Panc1 (cell line): ENCODE measurements at regions not wholly inside any gene's neighbourhood (a gene's known extent, or its start where the extent isn't known, plus 50 kb on each side); places are given as distances from the start of the nearest gene placed in this dataset.

Experiments used
- ATAC-seq: fragments of 200-7000 bp; cut with Tn5 transposase; 2 replicates; pipeline ENCODE4 v1.9.1; 2020; ENCODE audit warnings: mild to moderate bottlenecking, moderate library complexity
- BruUV-seq: library from RNA; stranded (reverse); fragments of 400-500 nt; replicated peaks from 2 replicates; lab custom pipeline; 2021; lab: Mats Ljungman, UMichigan
- CTCF ChIA-PET: fragments of 300-600 bp; sonication (Branson Sonifier 250); formaldehyde crosslinking; loops from one replicate; lab custom pipeline; 2022; ENCODE audit warnings: antibody characterized with exemption; lab: Charles Lee
- POLR2A ChIA-PET: fragments of 300-600 bp; sonication (Branson Sonifier 250); formaldehyde crosslinking; loops from one replicate; lab custom pipeline; 2022; ENCODE audit warnings: antibody characterized with exemption; lab: Charles Lee
- DNase-seq: peaks from one replicate; pipeline ENCODE4 v3.0.0-alpha.2; 2010; ENCODE audit warnings: low read depth, low spot score
- H3K27ac ChIP-seq: 2 replicates; pipeline ENCODE4 v1.5.1; 2011; ENCODE audit warnings: mild to moderate bottlenecking, low read length, inconsistent platforms
- H3K27me3 ChIP-seq: fragments of 200-500 bp; sonication (Bioruptor generic); 2 replicates; pipeline ENCODE4 v1.6.0; 2014; ENCODE audit warnings: low read length, inconsistent platforms; ENCODE audit not compliant: control insufficient read depth, insufficient read depth
- H3K36me3 ChIP-seq: fragments of 200-500 bp; sonication (Bioruptor generic); 2 replicates; pipeline ENCODE4 v1.5.1; 2014; ENCODE audit warnings: inconsistent platforms, mild to moderate bottlenecking, low read length, moderate library complexity; ENCODE audit not compliant: control insufficient read depth, insufficient read depth
- H3K4me1 ChIP-seq: 2 replicates; pipeline ENCODE4 v1.5.1; 2011; ENCODE audit warnings: inconsistent platforms, mild to moderate bottlenecking, low read length, moderate library complexity; ENCODE audit not compliant: control insufficient read depth, insufficient read depth
- H3K4me3 ChIP-seq, 2 experiments: 2 replicates each; pipeline ENCODE4 v1.5.1; 2011 to 2012; ENCODE audit warnings: low read depth in 2 of 2, low read length in 2 of 2, mild to moderate bottlenecking in 2 of 2, inconsistent platforms in 1 of 2, moderate library complexity in 1 of 2
- H3K9me3 ChIP-seq: fragments of 200-500 bp; sonication (Bioruptor generic); 2 replicates; pipeline ENCODE4 v1.5.1; 2014; ENCODE audit warnings: low read depth, mild to moderate bottlenecking, inconsistent platforms, low read length, moderate library complexity; ENCODE audit not compliant: control insufficient read depth, insufficient read depth
- CTCF ChIP-seq: fragments of 450-650 bp; IDR thresholded peaks from 2 replicates; pipeline ENCODE4 v1.5.1; 2017; ENCODE audit warnings: mild to moderate bottlenecking
- POLR2AphosphoS5 ChIP-seq: IDR thresholded peaks from 2 replicates; pipeline ENCODE4 v1.6.1; 2012; ENCODE audit warnings: mild to moderate bottlenecking, low read depth, low read length, moderate library complexity
- REST ChIP-seq, 2 experiments: IDR thresholded peaks; 2 replicates each; pipeline ENCODE4 v1.6.1; 2011 to 2012; ENCODE audit warnings: low read depth in 2 of 2, control low read depth in 1 of 2, low read length in 1 of 2, mild to moderate bottlenecking in 1 of 2, moderate library complexity in 1 of 2; ENCODE audit not compliant: insufficient read depth in 1 of 2
- SIN3A ChIP-seq: IDR thresholded peaks from 2 replicates; pipeline ENCODE4 v1.6.1; 2012; ENCODE audit warnings: low read depth, mild to moderate bottlenecking, low read length, moderate library complexity, borderline replicate concordance; ENCODE audit not compliant: insufficient read depth
- TCF7L2 ChIP-seq: IDR thresholded peaks from 2 replicates; pipeline ENCODE4 v1.6.1; 2011; ENCODE audit warnings: mild to moderate bottlenecking, low read depth, low read length, inconsistent platforms
- in situ Hi-C: cut with HindIII; loops from 2 replicates; pipeline ENCODE4 v1.10.0; 2016; ENCODE audit warnings: low sequenced_read_pairs, low pct_unique_long_range_greater_than_20kb
- intact Hi-C: fragments of 100-400 bp; cut with micrococcal nuclease; formaldehyde crosslinking; loops from one replicate; pipeline ENCODE4 v1.10.0; 2022; ENCODE audit not compliant: unreplicated experiment

GRCh38 chr3:5699313-5699712 lies 511.8 kb downstream of the EDEM1 start:
- intact Hi-C loops, result no loop called here
- no peak for ATAC-seq
- H3K9me3 ChIP-seq, result no peaks in the 10 kb centered on the region
- no TSS peak for BruUV-seq
- H3K4me3 ChIP-seq, result no peak overlapping the region
- H3K27me3 ChIP-seq, result no peaks in the 10 kb centered on the region
- TF ChIP-seq POLR2AphosphoS5, result no peak
- TF ChIP-seq TCF7L2, result no peak
- no peak for TF ChIP-seq REST (IDR thresholded peaks at IDR 0.05; ENCODE audit: insufficient read depth in 1 of 2, low read depth in 2 of 2, low read length in 1 of 2)
- no peak for TF ChIP-seq SIN3A
- TF ChIP-seq CTCF, result no peak
- DNase-seq, result no peak
- CTCF ChIA-PET, result no interaction called here
- H3K27ac ChIP-seq, result no peak overlapping the region
- in situ Hi-C loops, result no loop called here
- no peaks in the 10 kb centered on the region for H3K4me1 ChIP-seq
- H3K36me3 ChIP-seq, result no peaks in the 10 kb centered on the region
- POLR2A ChIA-PET, result no interaction called here

GRCh38 chr3:5699811-5700210 lies 512.3 kb downstream of the EDEM1 start:
- BruUV-seq, result no TSS peak
- POLR2A ChIA-PET, result no interaction called here
- in situ Hi-C loops, result no loop called here

More at GRCh38 chr3:5699811-5700210, 512.3 kb downstream of the EDEM1 start:
- H3K4me3 ChIP-seq, result no peak overlapping the region
- CTCF ChIA-PET, result no interaction called here
- no peaks in the 10 kb centered on the region for H3K9me3 ChIP-seq
- DNase-seq, result no peak
- H3K27me3 ChIP-seq, result no peaks in the 10 kb centered on the region
- intact Hi-C loops, result no loop called here
- H3K27ac ChIP-seq, result no peak overlapping the region
- no peak for ATAC-seq
- H3K36me3 ChIP-seq, result no peaks in the 10 kb centered on the region
- TF ChIP-seq SIN3A (no peak), TCF7L2 (no peak), REST (IDR thresholded peaks at IDR 0.05; ENCODE audit: insufficient read depth in 1 of 2, low read depth in 2 of 2, low read length in 1 of 2) (no peak), CTCF (no peak)
- H3K4me1 ChIP-seq, result no peaks in the 10 kb centered on the region
